ENCODE measurements at regions not wholly inside any gene's neighbourhood (a gene's known extent, or its start where the extent isn't known, plus 50 kb on each side); places are given as distances from the start of the nearest gene placed in this dataset.

DNA sequence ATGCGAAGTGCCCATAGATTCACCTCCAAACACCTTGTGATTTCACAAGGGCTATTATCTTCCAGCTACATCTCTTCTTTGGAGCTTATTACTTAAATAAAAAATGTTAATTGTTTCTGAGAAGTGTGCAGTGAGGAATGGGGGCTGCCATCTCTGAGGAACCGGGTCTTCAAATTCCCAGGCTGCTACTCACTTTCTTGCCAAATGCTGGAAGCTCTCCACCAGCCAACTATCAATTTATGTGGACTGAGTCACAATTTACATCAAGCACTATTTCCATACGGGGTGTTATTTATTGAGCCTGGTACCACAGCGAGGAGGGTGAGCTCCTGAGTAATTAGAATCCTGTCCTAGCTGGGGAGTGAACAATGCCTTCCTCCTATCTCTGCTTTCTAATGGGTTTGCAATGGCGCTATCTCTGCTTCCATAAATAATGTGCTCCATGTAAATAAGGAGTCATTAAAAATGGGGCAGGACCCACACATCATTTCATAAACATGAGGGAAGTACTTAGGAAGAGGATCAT, 898.3 kb downstream of the VRK1 start:
- no peak for ATAC-seq

DNA sequence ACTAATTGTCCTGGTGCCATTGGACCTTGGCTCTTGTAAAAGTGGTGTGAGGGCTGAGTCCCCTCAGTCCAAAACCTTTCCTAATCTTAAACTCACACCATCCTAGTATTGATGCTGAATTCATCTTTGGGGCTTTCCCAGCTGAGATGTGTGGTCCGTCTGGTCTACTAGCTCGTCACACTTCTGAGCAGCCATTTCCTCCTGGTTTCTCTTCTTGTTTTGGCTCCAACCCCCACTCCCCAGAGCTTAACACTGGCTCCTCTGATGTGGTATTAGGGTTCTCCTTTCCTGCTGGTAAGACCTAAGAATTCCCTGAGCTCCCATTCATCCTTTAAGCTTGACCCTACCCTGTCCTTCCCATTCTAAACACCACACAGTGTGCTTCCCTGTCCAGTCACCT, 900.6 kb downstream of the VRK1 start:
- no peak for ATAC-seq

DNA sequence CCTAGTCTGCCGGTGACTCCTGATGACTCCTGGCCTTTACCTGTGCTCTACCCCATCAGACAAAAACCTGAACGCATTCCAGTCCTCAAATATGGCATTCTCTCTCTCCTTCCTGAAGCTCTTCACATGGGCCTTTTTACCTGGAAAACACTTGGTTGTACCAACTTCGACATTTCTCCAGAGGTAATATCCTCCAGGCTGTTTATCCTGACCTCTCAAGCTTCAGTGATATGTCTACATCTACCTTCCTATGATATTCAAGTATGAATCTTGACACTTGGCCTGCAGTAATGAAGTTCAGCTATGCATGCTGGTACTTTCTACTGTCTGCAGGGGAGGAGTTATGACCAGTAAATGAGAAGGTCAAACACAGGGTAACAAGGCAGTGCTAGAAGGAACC, 901.8 kb downstream of the VRK1 start:
- no peak for ATAC-seq

GRCh38 chr14:97703006-97703760, 906.0 kb downstream of the VRK1 start:
- ATAC-seq = no peak

DNA sequence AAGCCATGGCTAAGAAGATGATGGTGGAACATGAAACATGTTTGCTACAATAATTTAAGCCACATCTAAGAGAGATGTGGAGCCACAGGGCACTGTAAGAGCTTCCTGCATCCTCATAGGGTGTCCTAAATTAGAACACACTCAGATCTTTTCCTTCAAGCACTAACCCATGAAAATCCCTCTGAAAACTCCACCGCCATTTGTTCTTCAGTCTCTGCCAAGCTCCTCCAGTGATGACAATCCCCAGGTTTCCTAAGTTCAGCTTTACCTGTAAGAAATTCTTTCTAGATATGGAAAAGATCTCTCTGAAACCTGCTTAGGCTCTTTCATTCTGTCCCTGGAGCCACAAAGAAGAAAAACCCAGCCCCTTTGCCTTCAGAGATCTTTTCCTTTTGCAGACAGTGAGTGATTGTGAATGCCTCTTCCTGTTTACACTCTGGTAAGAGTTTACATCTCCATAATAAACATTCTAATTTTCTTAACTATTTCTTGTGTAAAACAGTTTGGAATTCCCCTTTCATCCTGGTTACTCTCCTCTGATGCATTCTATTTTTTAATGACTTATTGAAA, 907.2 kb downstream of the VRK1 start:
- ATAC-seq = no peak

DNA sequence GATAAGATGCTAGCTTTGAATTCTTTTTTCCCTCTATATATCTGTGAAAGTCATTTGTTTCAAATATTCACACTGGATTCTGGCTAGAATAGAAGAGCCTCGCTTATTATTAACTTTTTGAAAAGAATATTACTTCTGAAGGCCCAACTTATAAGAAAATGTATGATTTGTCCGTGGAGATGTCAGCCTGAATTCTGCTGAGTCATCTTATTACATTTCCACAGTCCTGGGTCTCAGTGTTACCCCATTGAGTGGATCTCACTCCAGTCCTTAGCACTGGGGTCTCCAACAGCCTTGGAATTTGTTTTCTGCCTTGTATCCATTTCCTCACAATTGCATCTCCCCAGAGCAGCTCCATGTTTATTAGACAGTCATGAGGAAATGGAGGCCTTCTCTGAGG, 907.9 kb downstream of the VRK1 start:
- ATAC-seq = no peak

DNA sequence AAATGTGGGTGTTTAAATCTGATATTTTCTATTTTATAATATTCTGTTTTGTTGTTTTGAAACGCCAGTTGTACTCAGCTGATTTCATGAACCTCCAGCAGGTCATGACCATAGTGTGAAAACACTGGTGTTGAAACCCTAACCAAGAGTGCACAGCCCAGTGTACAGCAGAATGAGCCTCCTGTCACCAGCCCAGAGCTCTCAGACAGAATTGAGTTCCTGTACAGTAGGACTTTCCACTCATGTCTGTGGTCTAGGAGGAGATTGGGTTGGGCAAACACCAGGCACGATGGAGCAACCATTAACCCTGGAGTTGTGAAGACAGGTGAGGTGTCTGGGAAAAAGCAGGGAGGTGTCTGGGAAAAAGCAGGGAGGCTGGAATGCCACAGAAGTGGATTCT, 908.8 kb downstream of the VRK1 start:
- no peak for ATAC-seq

- no peak for ATAC-seq
Observed at GRCh38 chr14:97706819-97707218, 909.6 kb downstream of the VRK1 start.

GRCh38 chr14:97707603-97708002, 910.4 kb downstream of the VRK1 start:
- no peak for ATAC-seq

DNA sequence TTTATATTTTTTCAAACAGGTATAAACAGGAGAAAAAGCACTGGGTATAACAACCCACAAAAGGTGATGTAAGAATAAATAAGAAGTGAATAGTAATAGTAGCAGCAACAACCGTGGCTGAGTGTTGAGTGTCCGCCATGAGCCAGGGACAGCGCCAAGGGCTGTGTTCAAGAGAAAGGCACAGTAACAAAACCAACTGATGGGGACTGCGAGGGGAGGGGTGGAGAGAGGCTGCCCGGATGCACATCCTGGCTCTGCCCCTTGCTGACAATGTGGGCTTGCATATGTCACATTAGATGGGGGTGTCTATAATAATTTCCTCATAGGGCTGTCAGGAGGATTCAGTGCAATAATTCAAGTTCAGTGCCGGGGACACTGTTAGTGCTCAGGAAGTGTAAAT, 912.4 kb downstream of the VRK1 start:
- ATAC-seq = no peak

DNA sequence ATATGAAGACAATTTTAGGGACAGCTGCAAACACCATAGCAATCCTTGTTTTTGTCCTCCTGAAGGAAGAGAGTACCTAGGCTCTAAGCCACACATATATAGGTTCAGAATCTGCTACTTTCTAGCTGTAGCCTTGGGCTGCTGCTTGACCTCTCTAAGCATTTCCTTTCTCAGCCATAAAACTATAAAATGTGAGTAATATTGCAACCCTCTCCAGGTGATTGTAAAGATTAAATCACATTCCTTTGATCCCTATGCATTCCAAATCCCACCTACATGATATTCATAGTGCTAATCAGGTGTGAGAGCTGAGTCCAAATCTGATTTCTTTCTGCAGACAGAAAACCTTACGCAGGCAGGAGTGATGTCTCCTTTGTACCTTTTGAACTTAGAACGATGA, 913.5 kb downstream of the VRK1 start:
- ATAC-seq = no peak

- ATAC-seq = no peak
Observed at GRCh38 chr14:97712471-97712870, 915.3 kb downstream of the VRK1 start.

GRCh38 chr14:97713023-97713422, 915.8 kb downstream of the VRK1 start:
- ATAC-seq = peak; percentile 99

- ATAC-seq = no peak
Observed at GRCh38 chr14:97718886-97719442, 921.8 kb downstream of the VRK1 start.

DNA sequence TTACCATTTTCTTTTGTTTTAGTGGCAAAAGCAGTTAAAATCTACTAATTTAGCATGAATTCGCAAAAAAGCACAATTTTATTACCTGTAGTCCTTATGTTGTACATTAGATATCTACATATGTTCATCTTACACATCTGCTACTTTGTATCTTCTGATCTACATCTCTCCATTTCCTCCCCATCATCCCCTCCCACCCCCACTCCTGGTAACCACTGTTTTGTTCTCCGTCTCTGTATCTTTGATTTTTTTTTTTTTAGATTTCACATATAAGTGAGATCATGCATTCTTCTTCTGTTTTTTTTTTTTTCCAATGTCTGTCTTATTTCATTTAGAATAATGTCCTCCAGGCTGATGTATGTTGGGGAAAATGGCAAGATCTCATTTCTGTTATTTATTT, 922.7 kb downstream of the VRK1 start:
- ATAC-seq = no peak

GRCh38 chr14:97723351-97723750, 926.2 kb downstream of the VRK1 start:
- ATAC-seq = no peak

GRCh38 chr14:97723819-97724218, 926.6 kb downstream of the VRK1 start:
- ATAC-seq = no peak

DNA sequence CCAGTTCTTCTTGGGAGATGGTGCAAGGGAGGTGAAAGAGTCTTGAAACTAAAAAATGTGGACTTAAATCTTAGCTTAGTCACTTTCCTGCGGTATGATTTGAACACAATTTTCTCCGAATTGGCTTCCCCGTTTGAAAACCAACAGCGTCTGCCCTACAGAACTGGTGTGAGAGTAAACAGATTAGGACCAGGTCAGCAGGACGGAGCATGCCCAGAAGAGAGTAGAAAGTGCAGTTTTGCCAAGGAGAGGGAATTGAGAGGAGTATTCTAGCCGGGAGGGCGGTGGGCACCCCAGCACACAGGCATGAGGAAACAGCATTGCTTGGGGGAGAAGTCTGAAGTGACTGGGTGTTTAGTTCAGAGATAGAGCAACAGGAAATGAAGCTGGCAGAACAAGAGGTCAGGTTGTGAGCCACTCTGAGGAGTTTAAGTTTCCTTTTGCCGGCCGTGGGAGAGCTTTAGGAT, 927.1 kb downstream of the VRK1 start:
- no peak for ATAC-seq

DNA sequence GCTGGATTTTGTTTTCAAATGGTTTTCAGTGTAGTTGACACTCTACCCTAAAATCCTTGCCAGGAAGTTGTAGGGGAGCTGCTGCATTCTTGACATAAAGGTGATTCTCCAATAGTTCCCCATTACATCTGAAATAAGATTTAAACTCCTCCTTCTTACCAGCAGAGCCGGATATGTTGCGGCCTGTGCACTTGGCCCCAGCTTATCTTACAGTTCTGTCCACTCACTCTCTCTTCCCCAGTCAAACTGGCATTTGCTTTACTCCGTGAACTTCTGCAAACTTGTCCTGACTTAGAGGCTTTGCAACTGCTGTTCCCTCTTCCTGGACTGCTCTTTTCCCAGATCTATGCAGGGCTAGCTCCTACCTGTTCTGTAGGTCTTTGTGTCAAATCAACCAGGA, 929.5 kb downstream of the VRK1 start:
- ATAC-seq = no peak

GRCh38 chr14:97730706-97731105, 933.5 kb downstream of the VRK1 start:
- no peak for ATAC-seq

- no peak for ATAC-seq
Observed at GRCh38 chr14:97731800-97732199, 934.6 kb downstream of the VRK1 start.

GRCh38 chr14:97747316-97747715, 950.1 kb downstream of the VRK1 start:
- ATAC-seq = no peak

- no peak for ATAC-seq
Observed at GRCh38 chr14:97748616-97749015, 951.4 kb downstream of the VRK1 start.

- ATAC-seq = no peak
Observed at GRCh38 chr14:97757491-97757890, 960.3 kb downstream of the VRK1 start.
